Stimulated activated CD8-positive, alpha-beta memory T cell treated with anti-CD3 and anti-CD28 coated beads, Interleukin-12 subunit alpha, Interleukin-12 subunit beta, amount 100 ng/mL, for 24 hours (primary cell): ENCODE measurements at regions not wholly inside any gene's neighbourhood (a gene's known extent, or its start where the extent isn't known, plus 50 kb on each side); places are given as distances from the start of the nearest gene placed in this dataset.
"Not testable (repeated sequence)": the region's sequence is repeated elsewhere in the genome, so short reads cannot be mapped to it uniquely, and the experiment has no call there.

Experiments used
- DNase-seq: peaks from one replicate; pipeline ENCODE4 v3.0.0-alpha.2; 2020; ENCODE audit errors: extremely low read depth

GRCh38 chr4:14308229-14308651 is 680.7 kb upstream of the BOD1L1 start:
- no peak for DNase-seq

- no peak for DNase-seq
Observed at GRCh38 chr4:14309431-14309830, 681.9 kb upstream of the BOD1L1 start.

GRCh38 chr4:14313757-14314156 is 686.2 kb upstream of the BOD1L1 start:
- no peak for DNase-seq

GRCh38 chr4:14315129-14315528 is 687.2 kb upstream of the CPEB2 start:
- DNase-seq, result no peak

GRCh38 chr4:14317351-14317750 is 684.9 kb upstream of the CPEB2 start:
- DNase-seq, result no peak

GRCh38 chr4:14318671-14319070 is 683.6 kb upstream of the CPEB2 start:
- no peak for DNase-seq

GRCh38 chr4:14321723-14322122 is 680.6 kb upstream of the CPEB2 start:
- DNase-seq, result no peak

- no peak for DNase-seq
Observed at GRCh38 chr4:14323191-14323590, 679.1 kb upstream of the CPEB2 start.

- DNase-seq, result no peak
Observed at GRCh38 chr4:14329228-14329627, 673.1 kb upstream of the CPEB2 start.

GRCh38 chr4:14333616-14334015 is 668.7 kb upstream of the CPEB2 start:
- no peak for DNase-seq

GRCh38 chr4:14334166-14334565 is 668.1 kb upstream of the CPEB2 start:
- no peak for DNase-seq

- no peak for DNase-seq
Observed at GRCh38 chr4:14335872-14336271, 666.4 kb upstream of the CPEB2 start.

- no peak for DNase-seq
Observed at GRCh38 chr4:14336656-14337055, 665.6 kb upstream of the CPEB2 start.

- DNase-seq, result no peak
Observed at GRCh38 chr4:14337892-14338584, 664.2 kb upstream of the CPEB2 start.

GRCh38 chr4:14338585-14339265 is 663.6 kb upstream of the CPEB2 start:
- DNase-seq, result no peak

GRCh38 chr4:14339715-14340114 is 662.6 kb upstream of the CPEB2 start:
- no peak for DNase-seq

GRCh38 chr4:14340321-14340720 is 662.0 kb upstream of the CPEB2 start:
- no peak for DNase-seq

- DNase-seq, result no peak
Observed at GRCh38 chr4:14343961-14344360, 658.3 kb upstream of the CPEB2 start.

- no peak for DNase-seq
Observed at GRCh38 chr4:14345356-14345775, 656.9 kb upstream of the CPEB2 start.

GRCh38 chr4:14347526-14347925 is 654.8 kb upstream of the CPEB2 start:
- no peak for DNase-seq

- no peak for DNase-seq
Observed at GRCh38 chr4:14348506-14348905, 653.8 kb upstream of the CPEB2 start.

- not testable (repeated sequence) for DNase-seq
Observed at GRCh38 chr4:14358544-14359160, 643.6 kb upstream of the CPEB2 start.

- DNase-seq, result no peak
Observed at GRCh38 chr4:14359991-14360390, 642.3 kb upstream of the CPEB2 start.
